Ovary (tissue), 3 donors: ENCODE measurements at regions not wholly inside any gene's neighbourhood (a gene's known extent, or its start where the extent isn't known, plus 50 kb on each side); places are given as distances from the start of the nearest gene placed in this dataset.

Source experiments
- EP300 ChIP-seq: sonication (generic); formaldehyde crosslinking; IDR thresholded peaks from one replicate; pipeline ENCODE4 v1.6.1; 2017; ENCODE audit warnings: antibody characterized with exemption
- POLR2A ChIP-seq: fragments of 450-650 bp; IDR thresholded peaks from one replicate; pipeline ENCODE4 v1.6.1; 2017; ENCODE audit warnings: antibody characterized with exemption, mild to moderate bottlenecking, moderate library complexity
- TF ChIP-seq, protein P1 (sequence below), 3 donors: fragments of 450-650 bp in 2 of 3; fragments of 200-600 bp in 1 of 3; IDR thresholded peaks; one replicate each; pipeline versions ENCODE4 v1.5.1 to v1.8.0; 2016 to 2022; ENCODE audit warnings: antibody characterized with exemption in 3 of 3, mild to moderate bottlenecking in 1 of 3
- donor health status: DM: no; HTN: no; CAD: no.

DNA sequence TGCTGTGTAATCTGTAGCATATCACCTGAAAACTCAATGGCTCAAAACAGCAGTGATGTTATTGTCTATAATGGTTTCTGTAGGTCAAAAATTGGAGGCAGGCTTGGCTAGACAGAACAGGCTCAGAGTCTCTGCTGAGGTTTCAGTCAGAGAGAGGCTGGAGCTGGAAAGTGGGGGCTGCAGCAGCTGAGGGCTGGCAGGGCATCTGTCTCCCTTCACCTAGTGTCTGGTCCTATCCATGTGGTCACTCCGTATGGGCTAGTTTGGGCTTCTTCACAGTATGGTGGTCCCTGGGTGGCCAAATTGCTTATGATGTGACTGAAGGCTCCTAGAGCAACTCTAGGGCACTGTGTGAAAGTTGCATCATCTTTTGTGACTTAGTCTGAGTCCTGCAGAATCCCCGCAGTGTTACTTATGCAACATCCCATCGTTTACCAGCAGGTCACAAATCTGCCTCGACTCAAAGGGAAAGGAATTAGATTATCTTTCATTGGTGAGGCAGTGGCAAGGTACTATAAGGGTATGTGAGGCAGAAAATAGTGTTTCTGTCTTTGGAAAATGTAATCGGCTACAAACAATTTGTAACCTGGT, 497.0 kb downstream of the EPHA7 start:
- TF ChIP-seq, protein P1, sequence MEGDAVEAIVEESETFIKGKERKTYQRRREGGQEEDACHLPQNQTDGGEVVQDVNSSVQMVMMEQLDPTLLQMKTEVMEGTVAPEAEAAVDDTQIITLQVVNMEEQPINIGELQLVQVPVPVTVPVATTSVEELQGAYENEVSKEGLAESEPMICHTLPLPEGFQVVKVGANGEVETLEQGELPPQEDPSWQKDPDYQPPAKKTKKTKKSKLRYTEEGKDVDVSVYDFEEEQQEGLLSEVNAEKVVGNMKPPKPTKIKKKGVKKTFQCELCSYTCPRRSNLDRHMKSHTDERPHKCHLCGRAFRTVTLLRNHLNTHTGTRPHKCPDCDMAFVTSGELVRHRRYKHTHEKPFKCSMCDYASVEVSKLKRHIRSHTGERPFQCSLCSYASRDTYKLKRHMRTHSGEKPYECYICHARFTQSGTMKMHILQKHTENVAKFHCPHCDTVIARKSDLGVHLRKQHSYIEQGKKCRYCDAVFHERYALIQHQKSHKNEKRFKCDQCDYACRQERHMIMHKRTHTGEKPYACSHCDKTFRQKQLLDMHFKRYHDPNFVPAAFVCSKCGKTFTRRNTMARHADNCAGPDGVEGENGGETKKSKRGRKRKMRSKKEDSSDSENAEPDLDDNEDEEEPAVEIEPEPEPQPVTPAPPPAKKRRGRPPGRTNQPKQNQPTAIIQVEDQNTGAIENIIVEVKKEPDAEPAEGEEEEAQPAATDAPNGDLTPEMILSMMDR (IDR thresholded peaks at IDR 0.05) = no peak
- no peak for TF ChIP-seq POLR2A
- TF ChIP-seq EP300 = no peak
